SK-N-SH (cell line): ENCODE measurements at regions not wholly inside any gene's neighbourhood (a gene's known extent, or its start where the extent isn't known, plus 50 kb on each side); places are given as distances from the start of the nearest gene placed in this dataset.

Source experiments
- EP300 ChIP-seq, 2 experiments: IDR thresholded peaks; 2 replicates each; pipeline versions ENCODE4 v1.4.0 to v1.6.1; 2012; ENCODE audit warnings: borderline replicate concordance in 1 of 2, low read depth in 1 of 2, low read length in 1 of 2
- EZH2phosphoT487 ChIP-seq: fragments of 200-600 bp; sonication (generic); IDR thresholded peaks from 2 replicates; pipeline ENCODE4 v1.6.1; 2017; ENCODE audit warnings: low read depth, mixed run types, mild to moderate bottlenecking, antibody characterized with exemption, moderate library complexity, borderline replicate concordance
- POLR2AphosphoS5 ChIP-seq: IDR thresholded peaks from 2 replicates; pipeline ENCODE4 v1.6.1; 2012; ENCODE audit warnings: low read depth, low read length
- RCOR1 ChIP-seq: fragments of 150-350 bp; IDR thresholded peaks from 2 replicates; pipeline ENCODE4 v1.6.1; 2017; ENCODE audit warnings: antibody characterized with exemption, low read length
- SIN3A ChIP-seq: IDR thresholded peaks from 2 replicates; pipeline ENCODE4 v1.6.1; 2012; ENCODE audit warnings: low read depth, mild to moderate bottlenecking, low read length, moderate library complexity, borderline replicate concordance
- TAF1 ChIP-seq: IDR thresholded peaks from 2 replicates; pipeline ENCODE4 v1.6.1; 2012; ENCODE audit warnings: low read depth, mild to moderate bottlenecking, low read length, moderate library complexity, borderline replicate concordance
- YY1 ChIP-seq: IDR thresholded peaks from 2 replicates; pipeline ENCODE4 v1.4.0; 2012; ENCODE audit warnings: low read depth, mild to moderate bottlenecking
- TF ChIP-seq, protein P1 (sequence below): IDR thresholded peaks from 2 replicates; pipeline ENCODE4 v1.4.0; 2012; ENCODE audit warnings: low read depth
- TF ChIP-seq, protein P2 (sequence below): fragments of 200-600 bp; sonication (generic); IDR thresholded peaks from 2 replicates; pipeline ENCODE4 v1.6.1; 2017; ENCODE audit warnings: antibody characterized with exemption, mild to moderate bottlenecking, moderate library complexity
- TF ChIP-seq, protein P3 (sequence below): IDR thresholded peaks from 2 replicates; pipeline ENCODE4 v1.6.1; 2012; ENCODE audit warnings: mild to moderate bottlenecking, low read depth, low read length, moderate library complexity
- TF ChIP-seq, protein P4 (sequence below): IDR thresholded peaks from 2 replicates; pipeline ENCODE4 v1.4.0; 2012; ENCODE audit warnings: low read depth, borderline replicate concordance
- TF ChIP-seq, protein P5 (sequence below): IDR thresholded peaks from 2 replicates; pipeline ENCODE4 v1.4.0; 2012; ENCODE audit warnings: low read depth, borderline replicate concordance
- TF ChIP-seq, protein P6 (sequence below): fragments of 150-350 bp; IDR thresholded peaks from 2 replicates; pipeline ENCODE4 v1.6.1; 2017; ENCODE audit warnings: antibody characterized with exemption, low read length, low read depth, borderline replicate concordance
- TF ChIP-seq, protein P7 (sequence below): fragments of 150-350 bp; IDR thresholded peaks from 2 replicates; pipeline ENCODE4 v1.6.1; 2016; ENCODE audit warnings: mild to moderate bottlenecking, low read depth, low read length

DNA sequence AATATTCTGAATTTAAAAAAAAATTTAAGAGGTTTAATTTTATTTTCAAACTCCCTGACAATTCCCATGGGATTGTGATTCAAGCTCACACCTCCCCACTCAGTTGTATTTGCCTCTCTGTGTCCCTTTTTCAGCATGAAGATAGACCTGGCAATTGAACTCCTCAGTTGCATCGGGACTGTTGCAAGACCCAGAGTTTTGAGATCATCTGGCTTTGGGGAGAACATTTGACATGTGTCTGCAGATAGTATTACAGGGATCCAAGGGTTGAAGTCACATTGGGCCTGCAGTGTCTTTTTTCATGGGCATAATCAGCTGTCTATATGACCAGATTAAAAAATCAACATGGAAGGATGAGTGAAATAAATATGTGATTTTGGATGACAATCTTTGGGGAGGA is 91.1 kb upstream of the EOMES start:
- TF ChIP-seq, protein P1, sequence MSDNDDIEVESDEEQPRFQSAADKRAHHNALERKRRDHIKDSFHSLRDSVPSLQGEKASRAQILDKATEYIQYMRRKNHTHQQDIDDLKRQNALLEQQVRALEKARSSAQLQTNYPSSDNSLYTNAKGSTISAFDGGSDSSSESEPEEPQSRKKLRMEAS = no peak
- TF ChIP-seq SIN3A (no peak), EP300 (IDR thresholded peaks at IDR 0.05; ENCODE audit: borderline replicate concordance in 1 of 2, low read depth in 1 of 2, low read length in 1 of 2) (no peak), POLR2AphosphoS5 (no peak), EZH2phosphoT487 (no peak), TAF1 (no peak), RCOR1 (no peak), YY1 (no peak)
- TF ChIP-seq, protein P2, sequence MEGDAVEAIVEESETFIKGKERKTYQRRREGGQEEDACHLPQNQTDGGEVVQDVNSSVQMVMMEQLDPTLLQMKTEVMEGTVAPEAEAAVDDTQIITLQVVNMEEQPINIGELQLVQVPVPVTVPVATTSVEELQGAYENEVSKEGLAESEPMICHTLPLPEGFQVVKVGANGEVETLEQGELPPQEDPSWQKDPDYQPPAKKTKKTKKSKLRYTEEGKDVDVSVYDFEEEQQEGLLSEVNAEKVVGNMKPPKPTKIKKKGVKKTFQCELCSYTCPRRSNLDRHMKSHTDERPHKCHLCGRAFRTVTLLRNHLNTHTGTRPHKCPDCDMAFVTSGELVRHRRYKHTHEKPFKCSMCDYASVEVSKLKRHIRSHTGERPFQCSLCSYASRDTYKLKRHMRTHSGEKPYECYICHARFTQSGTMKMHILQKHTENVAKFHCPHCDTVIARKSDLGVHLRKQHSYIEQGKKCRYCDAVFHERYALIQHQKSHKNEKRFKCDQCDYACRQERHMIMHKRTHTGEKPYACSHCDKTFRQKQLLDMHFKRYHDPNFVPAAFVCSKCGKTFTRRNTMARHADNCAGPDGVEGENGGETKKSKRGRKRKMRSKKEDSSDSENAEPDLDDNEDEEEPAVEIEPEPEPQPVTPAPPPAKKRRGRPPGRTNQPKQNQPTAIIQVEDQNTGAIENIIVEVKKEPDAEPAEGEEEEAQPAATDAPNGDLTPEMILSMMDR = no peak
- TF ChIP-seq, protein P3, sequence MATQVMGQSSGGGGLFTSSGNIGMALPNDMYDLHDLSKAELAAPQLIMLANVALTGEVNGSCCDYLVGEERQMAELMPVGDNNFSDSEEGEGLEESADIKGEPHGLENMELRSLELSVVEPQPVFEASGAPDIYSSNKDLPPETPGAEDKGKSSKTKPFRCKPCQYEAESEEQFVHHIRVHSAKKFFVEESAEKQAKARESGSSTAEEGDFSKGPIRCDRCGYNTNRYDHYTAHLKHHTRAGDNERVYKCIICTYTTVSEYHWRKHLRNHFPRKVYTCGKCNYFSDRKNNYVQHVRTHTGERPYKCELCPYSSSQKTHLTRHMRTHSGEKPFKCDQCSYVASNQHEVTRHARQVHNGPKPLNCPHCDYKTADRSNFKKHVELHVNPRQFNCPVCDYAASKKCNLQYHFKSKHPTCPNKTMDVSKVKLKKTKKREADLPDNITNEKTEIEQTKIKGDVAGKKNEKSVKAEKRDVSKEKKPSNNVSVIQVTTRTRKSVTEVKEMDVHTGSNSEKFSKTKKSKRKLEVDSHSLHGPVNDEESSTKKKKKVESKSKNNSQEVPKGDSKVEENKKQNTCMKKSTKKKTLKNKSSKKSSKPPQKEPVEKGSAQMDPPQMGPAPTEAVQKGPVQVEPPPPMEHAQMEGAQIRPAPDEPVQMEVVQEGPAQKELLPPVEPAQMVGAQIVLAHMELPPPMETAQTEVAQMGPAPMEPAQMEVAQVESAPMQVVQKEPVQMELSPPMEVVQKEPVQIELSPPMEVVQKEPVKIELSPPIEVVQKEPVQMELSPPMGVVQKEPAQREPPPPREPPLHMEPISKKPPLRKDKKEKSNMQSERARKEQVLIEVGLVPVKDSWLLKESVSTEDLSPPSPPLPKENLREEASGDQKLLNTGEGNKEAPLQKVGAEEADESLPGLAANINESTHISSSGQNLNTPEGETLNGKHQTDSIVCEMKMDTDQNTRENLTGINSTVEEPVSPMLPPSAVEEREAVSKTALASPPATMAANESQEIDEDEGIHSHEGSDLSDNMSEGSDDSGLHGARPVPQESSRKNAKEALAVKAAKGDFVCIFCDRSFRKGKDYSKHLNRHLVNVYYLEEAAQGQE = no peak
- TF ChIP-seq, protein P4, sequence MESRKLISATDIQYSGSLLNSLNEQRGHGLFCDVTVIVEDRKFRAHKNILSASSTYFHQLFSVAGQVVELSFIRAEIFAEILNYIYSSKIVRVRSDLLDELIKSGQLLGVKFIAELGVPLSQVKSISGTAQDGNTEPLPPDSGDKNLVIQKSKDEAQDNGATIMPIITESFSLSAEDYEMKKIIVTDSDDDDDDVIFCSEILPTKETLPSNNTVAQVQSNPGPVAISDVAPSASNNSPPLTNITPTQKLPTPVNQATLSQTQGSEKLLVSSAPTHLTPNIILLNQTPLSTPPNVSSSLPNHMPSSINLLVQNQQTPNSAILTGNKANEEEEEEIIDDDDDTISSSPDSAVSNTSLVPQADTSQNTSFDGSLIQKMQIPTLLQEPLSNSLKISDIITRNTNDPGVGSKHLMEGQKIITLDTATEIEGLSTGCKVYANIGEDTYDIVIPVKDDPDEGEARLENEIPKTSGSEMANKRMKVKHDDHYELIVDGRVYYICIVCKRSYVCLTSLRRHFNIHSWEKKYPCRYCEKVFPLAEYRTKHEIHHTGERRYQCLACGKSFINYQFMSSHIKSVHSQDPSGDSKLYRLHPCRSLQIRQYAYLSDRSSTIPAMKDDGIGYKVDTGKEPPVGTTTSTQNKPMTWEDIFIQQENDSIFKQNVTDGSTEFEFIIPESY = no peak
- TF ChIP-seq, protein P5, sequence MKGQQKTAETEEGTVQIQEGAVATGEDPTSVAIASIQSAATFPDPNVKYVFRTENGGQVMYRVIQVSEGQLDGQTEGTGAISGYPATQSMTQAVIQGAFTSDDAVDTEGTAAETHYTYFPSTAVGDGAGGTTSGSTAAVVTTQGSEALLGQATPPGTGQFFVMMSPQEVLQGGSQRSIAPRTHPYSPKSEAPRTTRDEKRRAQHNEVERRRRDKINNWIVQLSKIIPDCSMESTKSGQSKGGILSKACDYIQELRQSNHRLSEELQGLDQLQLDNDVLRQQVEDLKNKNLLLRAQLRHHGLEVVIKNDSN = no peak
- TF ChIP-seq, protein P6, sequence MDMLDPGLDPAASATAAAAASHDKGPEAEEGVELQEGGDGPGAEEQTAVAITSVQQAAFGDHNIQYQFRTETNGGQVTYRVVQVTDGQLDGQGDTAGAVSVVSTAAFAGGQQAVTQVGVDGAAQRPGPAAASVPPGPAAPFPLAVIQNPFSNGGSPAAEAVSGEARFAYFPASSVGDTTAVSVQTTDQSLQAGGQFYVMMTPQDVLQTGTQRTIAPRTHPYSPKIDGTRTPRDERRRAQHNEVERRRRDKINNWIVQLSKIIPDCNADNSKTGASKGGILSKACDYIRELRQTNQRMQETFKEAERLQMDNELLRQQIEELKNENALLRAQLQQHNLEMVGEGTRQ = no peak
- TF ChIP-seq, protein P7, sequence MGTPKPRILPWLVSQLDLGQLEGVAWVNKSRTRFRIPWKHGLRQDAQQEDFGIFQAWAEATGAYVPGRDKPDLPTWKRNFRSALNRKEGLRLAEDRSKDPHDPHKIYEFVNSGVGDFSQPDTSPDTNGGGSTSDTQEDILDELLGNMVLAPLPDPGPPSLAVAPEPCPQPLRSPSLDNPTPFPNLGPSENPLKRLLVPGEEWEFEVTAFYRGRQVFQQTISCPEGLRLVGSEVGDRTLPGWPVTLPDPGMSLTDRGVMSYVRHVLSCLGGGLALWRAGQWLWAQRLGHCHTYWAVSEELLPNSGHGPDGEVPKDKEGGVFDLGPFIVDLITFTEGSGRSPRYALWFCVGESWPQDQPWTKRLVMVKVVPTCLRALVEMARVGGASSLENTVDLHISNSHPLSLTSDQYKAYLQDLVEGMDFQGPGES = no peak
